Hematopoietic multipotent progenitor cell treated with erythropoietin and hydrocortisone succinate and interleukin-3 and kit ligand, for 4 days (in vitro differentiated cells): ENCODE measurements at regions not wholly inside any gene's neighbourhood (a gene's known extent, or its start where the extent isn't known, plus 50 kb on each side); places are given as distances from the start of the nearest gene placed in this dataset.

ENCODE experiments used
- DNase-seq: peaks from one replicate; pipeline ENCODE4 v3.0.0-alpha.2; 2015

- DNase-seq, result no peak
These were observed 279.8 kb upstream of the SEMA3A start for GRCh38 chr7:84474436-84474835.

- no peak for DNase-seq
These were observed 277.0 kb upstream of the SEMA3A start for GRCh38 chr7:84471576-84471975.

GRCh38 chr7:84469034-84469433 is 274.4 kb upstream of the SEMA3A start:
- DNase-seq, result no peak

GRCh38 chr7:84462259-84462658 is 267.7 kb upstream of the SEMA3A start:
- DNase-seq, result no peak

- DNase-seq, result no peak
These were observed 266.5 kb upstream of the SEMA3A start for GRCh38 chr7:84461093-84461492.

GRCh38 chr7:84455788-84456187 is 261.2 kb upstream of the SEMA3A start:
- no peak for DNase-seq

- no peak for DNase-seq
These were observed 259.8 kb upstream of the SEMA3A start for GRCh38 chr7:84454174-84454959.

- no peak for DNase-seq
These were observed 258.0 kb upstream of the SEMA3A start for GRCh38 chr7:84452618-84453017.

- DNase-seq, result no peak
These were observed 256.2 kb upstream of the SEMA3A start for GRCh38 chr7:84450772-84451171.

GRCh38 chr7:84447636-84448293 is 253.2 kb upstream of the SEMA3A start:
- DNase-seq, result no peak

GRCh38 chr7:84446991-84447480 is 252.4 kb upstream of the SEMA3A start:
- DNase-seq, result no peak

- DNase-seq, result no peak
These were observed 231.2 kb upstream of the SEMA3A start for GRCh38 chr7:84425702-84426259.

GRCh38 chr7:84422790-84423189 is 228.2 kb upstream of the SEMA3A start:
- no peak for DNase-seq

GRCh38 chr7:84412161-84412969 is 217.8 kb upstream of the SEMA3A start:
- no peak for DNase-seq

- DNase-seq, result no peak
These were observed 205.1 kb upstream of the SEMA3A start for GRCh38 chr7:84399661-84400060.

GRCh38 chr7:84394219-84394618 is 199.6 kb upstream of the SEMA3A start:
- no peak for DNase-seq

GRCh38 chr7:84393786-84394185 is 199.2 kb upstream of the SEMA3A start:
- no peak for DNase-seq

- no peak for DNase-seq
These were observed 196.3 kb upstream of the SEMA3A start for GRCh38 chr7:84390845-84391244.

GRCh38 chr7:84389242-84389641 is 194.7 kb upstream of the SEMA3A start:
- no peak for DNase-seq

GRCh38 chr7:84387595-84387994 is 193.0 kb upstream of the SEMA3A start:
- no peak for DNase-seq

GRCh38 chr7:84384417-84384816 is 189.8 kb upstream of the SEMA3A start:
- DNase-seq, result no peak

- no peak for DNase-seq
These were observed 184.9 kb upstream of the SEMA3A start for GRCh38 chr7:84379446-84379845.

- DNase-seq, result no peak
These were observed 178.1 kb upstream of the SEMA3A start for GRCh38 chr7:84372712-84373111.
